PFSK-1 (cell line): ENCODE measurements at regions not wholly inside any gene's neighbourhood (a gene's known extent, or its start where the extent isn't known, plus 50 kb on each side); places are given as distances from the start of the nearest gene placed in this dataset.

Experiments
- FOXP2 ChIP-seq: optimal IDR thresholded peaks from 2 replicates; pipeline ENCODE3; 2011; ENCODE audit warnings: borderline replicate concordance, control low read depth, inconsistent platforms; ENCODE audit not compliant: insufficient read depth; ENCODE audit errors: extremely low read length, extremely low read depth
- POLR2AphosphoS5 ChIP-seq: IDR thresholded peaks from 2 replicates; pipeline ENCODE4 v1.6.1; 2012; ENCODE audit warnings: low read depth, mild to moderate bottlenecking, control low read depth, low read length, moderate library complexity
- REST ChIP-seq, 2 experiments: IDR thresholded peaks; 2 replicates each; pipeline versions ENCODE4 v1.6.1 to v1.8.0; 2011 to 2012; ENCODE audit warnings: low read depth in 2 of 2, low read length in 2 of 2, control low read depth in 1 of 2, inconsistent platforms in 1 of 2, mild to moderate bottlenecking in 1 of 2, moderate library complexity in 1 of 2; ENCODE audit not compliant: insufficient read depth in 1 of 2
- SIN3A ChIP-seq: IDR thresholded peaks from 2 replicates; pipeline ENCODE4 v1.6.1; 2012; ENCODE audit warnings: mild to moderate bottlenecking, low read length, moderate library complexity, borderline replicate concordance; ENCODE audit not compliant: insufficient read depth
- TAF1 ChIP-seq: IDR thresholded peaks from 2 replicates; pipeline ENCODE4 v1.6.1; 2012; ENCODE audit warnings: low read length, control low read depth, borderline replicate concordance; ENCODE audit not compliant: insufficient read depth

DNA sequence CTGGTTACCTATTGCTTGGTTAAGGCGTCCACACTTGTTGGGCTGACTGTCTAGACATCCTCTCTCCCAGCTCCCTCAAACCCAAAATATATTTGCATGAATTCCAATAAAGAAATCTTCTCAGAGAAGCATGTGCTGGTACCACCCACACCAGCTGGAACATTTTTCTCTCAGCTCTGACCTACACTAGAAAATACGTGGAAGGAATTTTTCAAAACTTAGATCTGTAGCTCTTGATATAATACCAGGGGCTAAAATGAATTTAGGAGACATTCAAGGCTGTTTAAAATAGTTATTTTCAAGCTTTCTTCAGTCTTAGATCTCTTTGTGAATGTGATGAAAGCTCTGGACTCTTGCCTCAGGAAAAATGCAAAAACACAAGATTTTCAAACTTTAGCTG lies 590.4 kb downstream of the PDCD6IP start:
- TF ChIP-seq REST (IDR thresholded peaks at IDR 0.05; ENCODE audit: insufficient read depth in 1 of 2, low read depth in 2 of 2, low read length in 2 of 2) = no peak
- TF ChIP-seq POLR2AphosphoS5 = no peak
- TF ChIP-seq TAF1 = no peak
- TF ChIP-seq FOXP2 = no peak
- no peak for TF ChIP-seq SIN3A

DNA sequence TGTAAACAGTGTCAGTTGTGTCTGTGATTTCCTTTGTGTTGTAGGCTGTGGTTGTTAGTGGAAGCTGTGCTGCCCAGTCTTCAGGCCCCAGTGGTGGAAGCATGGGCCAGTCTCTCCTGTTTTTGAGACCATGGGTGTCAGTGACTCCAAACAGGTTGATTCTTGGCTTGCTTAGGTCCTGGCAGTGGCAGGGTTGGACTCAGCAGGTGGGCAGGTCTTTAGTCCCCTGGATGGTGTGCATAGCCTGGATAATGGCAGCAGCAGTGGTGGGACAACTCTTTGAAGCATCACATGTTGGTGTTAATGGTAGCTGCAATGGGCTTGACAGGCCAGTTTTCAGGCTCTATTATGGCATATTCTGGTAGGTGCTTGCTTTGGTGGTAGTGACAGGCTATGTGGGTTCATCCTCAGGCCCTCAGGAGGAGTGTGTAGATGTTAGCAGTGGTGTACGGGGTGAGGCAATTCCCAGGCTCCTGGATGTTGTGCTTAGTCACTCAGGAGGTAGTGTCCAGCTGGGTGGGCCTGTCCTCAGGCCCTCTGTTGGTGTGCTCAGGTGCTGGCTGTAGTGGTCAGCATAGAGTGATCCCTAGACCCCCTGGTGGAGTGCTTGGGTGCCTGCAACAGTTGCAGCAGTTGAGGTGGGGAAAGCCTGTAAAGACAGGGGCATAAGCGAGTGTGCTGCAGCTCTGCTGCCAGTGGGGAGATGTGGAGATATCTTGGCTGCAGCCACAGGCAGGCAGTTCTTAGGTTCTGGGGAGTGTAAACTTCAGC lies 596.7 kb downstream of the PDCD6IP start:
- TF ChIP-seq SIN3A (no peak), FOXP2 (no peak), POLR2AphosphoS5 (no peak), REST (IDR thresholded peaks at IDR 0.05; ENCODE audit: insufficient read depth in 1 of 2, low read depth in 2 of 2, low read length in 2 of 2) (no peak), TAF1 (no peak)

GRCh38 chr3:34396288-34396687 lies 597.9 kb downstream of the PDCD6IP start:
- no peak for TF ChIP-seq FOXP2
- TF ChIP-seq REST (IDR thresholded peaks at IDR 0.05; ENCODE audit: insufficient read depth in 1 of 2, low read depth in 2 of 2, low read length in 2 of 2) = no peak
- no peak for TF ChIP-seq POLR2AphosphoS5
- TF ChIP-seq SIN3A = no peak
- TF ChIP-seq TAF1 = no peak

DNA sequence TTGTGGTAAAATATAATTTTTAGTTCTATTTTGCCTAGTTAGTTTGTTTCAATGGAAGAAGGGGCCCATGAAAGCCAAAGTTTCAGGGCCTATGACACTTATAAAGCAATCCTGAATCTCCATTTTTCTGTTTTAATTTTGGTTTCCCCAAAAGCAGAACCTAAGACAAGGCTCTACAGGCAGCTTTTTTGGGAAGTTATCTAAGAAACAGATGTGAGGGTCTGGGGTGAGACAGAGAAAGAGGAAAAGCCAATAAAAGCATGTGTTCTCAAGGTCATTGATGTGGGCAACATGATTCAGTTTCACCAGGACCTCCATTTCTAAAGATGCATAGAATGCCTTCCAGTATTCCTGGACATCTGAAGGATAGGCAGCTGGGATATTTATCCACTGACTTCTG lies 598.5 kb downstream of the PDCD6IP start:
- no peak for TF ChIP-seq FOXP2
- no peak for TF ChIP-seq POLR2AphosphoS5
- no peak for TF ChIP-seq SIN3A
- TF ChIP-seq TAF1 = no peak
- no peak for TF ChIP-seq REST (IDR thresholded peaks at IDR 0.05; ENCODE audit: insufficient read depth in 1 of 2, low read depth in 2 of 2, low read length in 2 of 2)

GRCh38 chr3:34399401-34399800 lies 601.0 kb downstream of the PDCD6IP start:
- TF ChIP-seq POLR2AphosphoS5 = no peak
- TF ChIP-seq SIN3A = no peak
- no peak for TF ChIP-seq REST (IDR thresholded peaks at IDR 0.05; ENCODE audit: insufficient read depth in 1 of 2, low read depth in 2 of 2, low read length in 2 of 2)
- TF ChIP-seq FOXP2 = no peak
- no peak for TF ChIP-seq TAF1
